ENCODE measurements at regions not wholly inside any gene's neighbourhood (a gene's known extent, or its start where the extent isn't known, plus 50 kb on each side); places are given as distances from the start of the nearest gene placed in this dataset.
"Not testable (repeated sequence)": the region's sequence is repeated elsewhere in the genome, so short reads cannot be mapped to it uniquely, and the experiment has no call there.

DNA sequence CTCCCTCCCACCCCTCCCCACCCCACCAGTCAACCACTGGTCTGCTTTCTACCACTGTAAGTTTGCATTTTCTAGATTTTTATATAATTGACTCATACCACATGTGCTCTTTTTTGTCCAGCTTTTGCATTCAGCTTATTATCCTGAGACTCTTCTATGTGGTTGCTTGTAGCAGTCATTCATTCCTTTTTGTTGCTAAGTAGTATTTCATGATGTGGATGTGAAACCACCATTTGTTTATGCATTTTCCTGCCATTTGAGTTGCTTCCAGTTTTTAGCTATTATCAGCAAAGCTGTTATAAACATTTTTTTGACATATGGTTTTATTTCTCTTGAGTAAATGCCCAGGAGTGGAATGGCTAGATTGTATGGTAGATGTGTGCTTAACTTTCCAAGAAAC is 77.0 kb upstream of the FGF3 start:
- ChIA-PET CTCF (interaction anchor here (1.6 kb wide), 1 partner anchor 13 kb away, joined by 3 read pairs; no protein-coding TSS in a partner anchor), POLR2A (ENCODE audit: low non-redundant PET) (no interaction called here)
- H3K27ac ChIP-seq = no peak overlapping the region
- no peak for TF ChIP-seq CTCF (conservative IDR thresholded peaks at IDR 0.05; ENCODE audit: low read depth)
- no peak for DNase-seq (ENCODE audit: low spot score)

- no peak for DNase-seq (ENCODE audit: low spot score)
- ChIA-PET POLR2A (ENCODE audit: low non-redundant PET) (no interaction called here), CTCF (no interaction called here)
- no peak for TF ChIP-seq CTCF (conservative IDR thresholded peaks at IDR 0.05; ENCODE audit: low read depth)
- H3K27ac ChIP-seq = no peak overlapping the region
Observed at GRCh38 chr11:69898123-69898522, 78.9 kb upstream of the FGF3 start.

- TF ChIP-seq CTCF (conservative IDR thresholded peaks at IDR 0.05; ENCODE audit: low read depth) = no peak
- DNase-seq (ENCODE audit: low spot score) = no peak
- POLR2A ChIA-PET (ENCODE audit: low non-redundant PET) = no interaction called here
- H3K27ac ChIP-seq = no peak overlapping the region
- CTCF ChIA-PET = interaction anchor here (1.0 to 1.5 kb wide), 2 partner anchors 11 to 103 kb away, joined by 4 to 7 read pairs; no protein-coding TSS in a partner anchor
Observed at GRCh38 chr11:69899957-69900821, 81.0 kb upstream of the FGF3 start.

DNA sequence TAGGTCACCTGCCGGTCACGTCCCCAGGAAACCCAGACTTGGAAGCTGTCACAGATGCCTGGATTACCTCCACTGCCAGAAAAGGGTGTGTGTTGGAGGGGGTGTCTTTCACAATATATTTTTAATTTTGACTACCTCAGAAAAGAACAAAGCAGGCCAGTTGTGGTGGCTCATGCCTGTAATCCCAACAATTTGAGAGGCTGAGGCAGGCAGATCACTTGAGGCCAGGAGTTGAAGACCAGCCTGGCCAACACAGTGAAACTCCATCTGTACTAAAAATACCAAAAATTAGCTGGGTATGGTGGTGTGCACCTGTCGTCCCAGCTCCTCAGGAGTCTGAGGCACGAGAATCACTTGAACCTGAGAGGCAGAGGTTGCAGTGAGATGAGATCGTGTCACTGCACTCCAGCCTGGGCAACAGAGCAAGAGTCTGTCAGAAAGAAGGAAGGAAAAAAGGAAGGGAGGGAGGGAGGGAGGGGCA is 81.6 kb upstream of the FGF3 start:
- ChIA-PET POLR2A (ENCODE audit: low non-redundant PET) (interaction anchor here (0.7 kb wide), 1 partner anchor 337 kb away, joined by 3 read pairs; no protein-coding TSS in a partner anchor), CTCF (interaction anchor here (0.6 to 1.5 kb wide), 5 partner anchors 9 to 215 kb away, joined by 3 to 7 read pairs (median 4); no protein-coding TSS in a partner anchor)
- not testable (repeated sequence) for DNase-seq (ENCODE audit: low spot score); H3K27ac ChIP-seq

GRCh38 chr11:69902337-69902736 is 83.1 kb upstream of the FGF3 start:
- TF ChIP-seq CTCF (conservative IDR thresholded peaks at IDR 0.05; ENCODE audit: low read depth) = no peak
- H3K27ac ChIP-seq = no peak overlapping the region
- POLR2A ChIA-PET (ENCODE audit: low non-redundant PET) = no interaction called here
- CTCF ChIA-PET = interaction anchor here (0.6 to 1.0 kb wide), 3 partner anchors 14 to 381 kb away, joined by 3 to 6 read pairs (median 3); no protein-coding TSS in a partner anchor
- no peak for DNase-seq (ENCODE audit: low spot score)

GRCh38 chr11:69903211-69903610 is 84.0 kb upstream of the FGF3 start:
- no peak for DNase-seq (ENCODE audit: low spot score)
- H3K27ac ChIP-seq = no peak overlapping the region
- TF ChIP-seq CTCF (conservative IDR thresholded peaks at IDR 0.05; ENCODE audit: low read depth) = no peak
- ChIA-PET CTCF (interaction anchor here (0.6 to 1.9 kb wide), 2 partner anchors 10 to 187 kb away, joined by 3 to 11 read pairs; no protein-coding TSS in a partner anchor), POLR2A (ENCODE audit: low non-redundant PET) (no interaction called here)
